ENCODE measurements at regions not wholly inside any gene's neighbourhood (a gene's known extent, or its start where the extent isn't known, plus 50 kb on each side); places are given as distances from the start of the nearest gene placed in this dataset.

DNA sequence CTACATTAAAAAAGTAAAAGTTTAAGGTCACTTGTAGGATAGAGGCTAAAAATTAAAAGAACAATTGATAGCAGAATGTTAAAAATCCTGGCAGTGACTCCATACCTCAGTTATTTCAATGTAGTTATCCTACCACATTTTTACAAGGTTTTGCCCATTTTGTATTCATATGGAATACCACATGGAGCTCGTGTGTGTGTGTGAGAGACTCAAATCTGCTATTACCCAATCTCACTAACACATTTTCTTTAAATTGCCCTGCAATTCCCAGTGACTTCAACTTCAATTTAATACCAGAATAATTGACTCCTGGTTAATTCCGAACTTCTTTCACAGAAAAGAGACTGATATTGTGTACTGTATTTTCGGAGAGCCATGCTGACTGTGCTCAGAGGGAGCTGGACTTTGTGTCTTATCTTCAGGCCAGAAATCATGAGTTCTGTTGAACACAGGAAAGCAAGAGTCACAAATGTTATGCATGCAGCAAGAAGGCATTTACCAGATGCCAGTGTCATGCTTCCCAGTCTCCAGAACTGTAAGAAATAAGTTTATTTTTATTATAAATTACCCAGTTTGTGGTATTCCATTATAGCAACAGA lies 529.0 kb upstream of the NECTIN3 start:
- TF ChIP-seq CREB1 (IDR thresholded peaks at IDR 0.05; ENCODE audit: low read depth) = no peak
- no peak for TF ChIP-seq EP300 (IDR thresholded peaks at IDR 0.05; ENCODE audit: borderline replicate concordance)
- TF ChIP-seq, protein P1, sequence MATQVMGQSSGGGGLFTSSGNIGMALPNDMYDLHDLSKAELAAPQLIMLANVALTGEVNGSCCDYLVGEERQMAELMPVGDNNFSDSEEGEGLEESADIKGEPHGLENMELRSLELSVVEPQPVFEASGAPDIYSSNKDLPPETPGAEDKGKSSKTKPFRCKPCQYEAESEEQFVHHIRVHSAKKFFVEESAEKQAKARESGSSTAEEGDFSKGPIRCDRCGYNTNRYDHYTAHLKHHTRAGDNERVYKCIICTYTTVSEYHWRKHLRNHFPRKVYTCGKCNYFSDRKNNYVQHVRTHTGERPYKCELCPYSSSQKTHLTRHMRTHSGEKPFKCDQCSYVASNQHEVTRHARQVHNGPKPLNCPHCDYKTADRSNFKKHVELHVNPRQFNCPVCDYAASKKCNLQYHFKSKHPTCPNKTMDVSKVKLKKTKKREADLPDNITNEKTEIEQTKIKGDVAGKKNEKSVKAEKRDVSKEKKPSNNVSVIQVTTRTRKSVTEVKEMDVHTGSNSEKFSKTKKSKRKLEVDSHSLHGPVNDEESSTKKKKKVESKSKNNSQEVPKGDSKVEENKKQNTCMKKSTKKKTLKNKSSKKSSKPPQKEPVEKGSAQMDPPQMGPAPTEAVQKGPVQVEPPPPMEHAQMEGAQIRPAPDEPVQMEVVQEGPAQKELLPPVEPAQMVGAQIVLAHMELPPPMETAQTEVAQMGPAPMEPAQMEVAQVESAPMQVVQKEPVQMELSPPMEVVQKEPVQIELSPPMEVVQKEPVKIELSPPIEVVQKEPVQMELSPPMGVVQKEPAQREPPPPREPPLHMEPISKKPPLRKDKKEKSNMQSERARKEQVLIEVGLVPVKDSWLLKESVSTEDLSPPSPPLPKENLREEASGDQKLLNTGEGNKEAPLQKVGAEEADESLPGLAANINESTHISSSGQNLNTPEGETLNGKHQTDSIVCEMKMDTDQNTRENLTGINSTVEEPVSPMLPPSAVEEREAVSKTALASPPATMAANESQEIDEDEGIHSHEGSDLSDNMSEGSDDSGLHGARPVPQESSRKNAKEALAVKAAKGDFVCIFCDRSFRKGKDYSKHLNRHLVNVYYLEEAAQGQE (IDR thresholded peaks at IDR 0.05; ENCODE audit: low read depth) = no peak
- no peak for TF ChIP-seq EGR1 (IDR thresholded peaks at IDR 0.05)
- no peak for TF ChIP-seq NFIC (IDR thresholded peaks at IDR 0.05)
- no peak for TF ChIP-seq FOXM1 (IDR thresholded peaks at IDR 0.05; ENCODE audit: borderline replicate concordance, low read depth)
- TF ChIP-seq YY1 (IDR thresholded peaks at IDR 0.05; ENCODE audit: low read depth) = no peak
- no peak for TF ChIP-seq CEBPB (IDR thresholded peaks at IDR 0.05)
- no peak for TF ChIP-seq ZBTB7A (IDR thresholded peaks at IDR 0.05; ENCODE audit: low read depth)
- TF ChIP-seq TAF1 (IDR thresholded peaks at IDR 0.05; ENCODE audit: low read depth) = no peak

All from Ishikawa (cell line).